GM10266 (cell line): ENCODE measurements at regions not wholly inside any gene's neighbourhood (a gene's known extent, or its start where the extent isn't known, plus 50 kb on each side); places are given as distances from the start of the nearest gene placed in this dataset.

Source experiments
- DNase-seq: peaks from one replicate; pipeline ENCODE4 v3.0.0; 2012; ENCODE audit errors: extremely low spot score
- CTCF ChIP-seq: IDR thresholded peaks from 2 replicates; pipeline ENCODE4 v1.5.1; 2012; ENCODE audit warnings: mild to moderate bottlenecking, low read depth; ENCODE audit not compliant: control insufficient read depth, insufficient read depth; ENCODE audit errors: missing control alignments

GRCh38 chr9:38295764-38296163 is 96.7 kb upstream of the ALDH1B1 start:
- DNase-seq: no peak
- no peak for TF ChIP-seq CTCF

- TF ChIP-seq CTCF: no peak
- DNase-seq: no peak
These were observed 98.1 kb upstream of the ALDH1B1 start for GRCh38 chr9:38294220-38294960.

- no peak for DNase-seq
- TF ChIP-seq CTCF: no peak
These were observed 99.5 kb upstream of the ALDH1B1 start for GRCh38 chr9:38293022-38293421.

GRCh38 chr9:38292480-38292879 is 100.0 kb upstream of the ALDH1B1 start:
- DNase-seq: no peak
- TF ChIP-seq CTCF: no peak

GRCh38 chr9:38289866-38290245 is 102.6 kb upstream of the ALDH1B1 start:
- DNase-seq: no peak
- no peak for TF ChIP-seq CTCF

GRCh38 chr9:38289236-38289865 is 103.2 kb upstream of the ALDH1B1 start:
- TF ChIP-seq CTCF: no peak
- DNase-seq: no peak

- TF ChIP-seq CTCF: no peak
- DNase-seq: no peak
These were observed 104.0 kb upstream of the ALDH1B1 start for GRCh38 chr9:38288502-38288901.
